ENCODE measurements at regions not wholly inside any gene's neighbourhood (a gene's known extent, or its start where the extent isn't known, plus 50 kb on each side); places are given as distances from the start of the nearest gene placed in this dataset.
"Not testable (repeated sequence)": the region's sequence is repeated elsewhere in the genome, so short reads cannot be mapped to it uniquely, and the experiment has no call there.

DNA sequence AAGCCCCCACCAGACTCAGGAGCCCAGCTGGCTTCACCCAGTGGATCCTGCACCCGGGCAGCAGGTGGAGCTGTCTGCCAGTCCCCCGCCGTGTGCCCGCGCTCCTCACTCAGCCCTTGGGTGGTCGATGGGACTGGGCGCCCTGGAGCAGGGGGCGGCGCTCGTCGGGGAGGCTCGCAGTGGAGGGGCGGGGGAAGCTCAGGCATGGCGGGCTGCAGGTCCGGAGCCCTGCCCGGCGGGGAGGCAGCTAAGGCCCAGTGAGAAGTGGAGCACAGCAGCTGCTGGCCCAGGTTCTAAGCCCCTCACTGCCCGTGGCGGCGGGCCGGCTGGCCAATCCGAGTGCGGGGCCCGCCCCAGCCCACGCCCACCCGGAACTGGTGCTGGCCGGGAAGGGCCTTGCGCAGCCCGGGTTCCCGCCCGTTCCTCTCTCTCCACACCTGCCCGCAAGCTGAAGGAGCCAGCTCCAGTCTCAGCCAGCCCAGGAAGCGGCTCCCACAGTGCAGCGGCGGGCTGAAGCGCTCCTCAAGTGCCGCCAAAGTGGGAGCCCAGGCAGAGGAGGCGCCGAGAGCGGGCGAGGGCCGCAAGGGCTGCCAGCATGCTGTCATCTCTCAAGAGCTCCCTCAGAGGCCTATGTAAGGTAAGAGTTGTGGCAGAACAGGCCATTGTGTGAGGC lies 1307.8 kb upstream of the TMEFF2 start:
- DNase-seq = no peak

GRCh38 chr2:193496786-193497185 lies 1302.1 kb upstream of the TMEFF2 start:
- DNase-seq = no peak

GRCh38 chr2:193482557-193482956 lies 1287.8 kb upstream of the TMEFF2 start:
- DNase-seq = no peak

- no peak for DNase-seq
These were observed 1285.5 kb upstream of the TMEFF2 start for GRCh38 chr2:193480187-193480586.

DNA sequence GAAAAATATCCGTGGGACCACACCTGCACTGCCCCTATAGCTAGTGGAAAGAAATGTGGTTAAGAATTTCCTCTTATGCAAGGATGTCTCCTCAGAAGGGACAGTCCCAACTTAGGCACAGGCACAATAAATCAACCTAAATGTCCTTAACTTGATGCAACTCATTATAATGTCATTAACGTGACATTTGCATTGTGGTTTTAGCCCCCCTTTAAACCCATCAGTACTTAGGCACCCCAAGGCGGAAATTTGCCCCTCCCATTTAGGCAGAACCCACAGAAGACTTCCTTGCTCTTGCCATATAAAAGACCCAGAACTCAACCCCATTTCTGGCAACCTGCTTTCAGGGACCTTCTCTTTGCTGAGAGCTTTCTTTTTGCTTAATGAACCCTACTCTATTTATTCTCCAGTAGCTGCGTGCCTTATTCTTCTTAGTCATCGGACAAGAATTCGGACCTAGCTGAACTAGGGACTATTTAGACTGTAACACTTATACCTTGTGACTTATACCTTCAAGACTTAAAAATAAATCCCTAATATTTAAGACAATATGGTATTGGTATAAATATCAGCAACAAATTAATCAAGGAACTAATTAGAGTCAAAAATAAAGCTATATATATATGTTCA lies 1281.6 kb upstream of the TMEFF2 start:
- no peak for DNase-seq

- DNase-seq = no peak
These were observed 1280.3 kb upstream of the TMEFF2 start for GRCh38 chr2:193475038-193475437.

DNA sequence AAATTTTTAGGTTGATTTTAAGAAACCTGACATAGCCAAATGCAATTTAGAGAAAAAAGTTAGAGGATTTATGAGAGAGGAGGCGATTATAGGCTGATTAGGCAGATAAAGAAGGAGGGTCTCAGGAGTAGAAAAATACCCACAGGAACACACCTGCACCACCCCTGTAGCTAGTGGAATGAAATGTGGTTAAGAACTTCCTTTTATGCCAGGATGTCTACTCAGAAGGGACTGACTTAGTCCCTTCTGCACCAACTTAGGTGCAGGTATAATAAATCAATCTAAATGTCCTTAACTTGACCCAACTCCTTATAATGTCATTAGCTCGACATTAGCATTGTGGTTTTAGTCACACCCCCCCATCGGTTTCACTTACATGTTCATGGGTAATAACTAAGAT lies 1274.5 kb upstream of the TMEFF2 start:
- DNase-seq = no peak

DNA sequence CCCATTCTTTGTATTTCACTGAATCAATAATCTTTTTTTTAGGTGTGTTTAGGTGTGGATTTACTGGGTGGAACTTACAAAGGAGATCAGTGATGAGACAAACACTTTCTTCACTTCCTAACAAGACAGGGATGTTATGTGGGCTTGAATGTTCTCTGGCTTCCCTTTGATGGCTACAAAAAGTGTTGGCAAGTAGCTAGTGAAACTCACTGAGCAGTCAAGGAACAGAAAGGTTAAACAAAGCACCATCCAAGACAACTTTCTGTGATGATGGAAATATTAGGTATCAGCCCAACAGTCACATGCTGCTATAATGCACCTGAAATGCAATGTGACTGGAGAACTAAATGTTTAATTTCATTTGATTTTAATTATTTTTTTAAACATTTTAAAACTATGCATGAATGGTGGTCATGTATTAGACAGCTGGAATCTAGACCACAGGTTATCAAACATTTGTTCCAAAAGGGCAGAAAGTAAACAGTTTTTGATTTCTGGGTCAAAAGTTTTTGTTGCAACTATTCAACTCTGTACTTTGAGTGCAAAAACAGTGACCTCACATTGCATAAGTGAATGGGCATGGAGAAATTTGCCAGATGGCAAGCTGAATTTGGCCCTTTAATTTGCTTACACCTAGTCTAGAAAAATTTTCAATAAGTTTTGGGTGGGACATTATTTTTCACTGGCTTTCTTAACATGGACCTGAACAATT lies 1272.7 kb upstream of the TMEFF2 start:
- no peak for DNase-seq

GRCh38 chr2:193463011-193463410 lies 1268.3 kb upstream of the TMEFF2 start:
- DNase-seq = peak; percentile 48

DNA sequence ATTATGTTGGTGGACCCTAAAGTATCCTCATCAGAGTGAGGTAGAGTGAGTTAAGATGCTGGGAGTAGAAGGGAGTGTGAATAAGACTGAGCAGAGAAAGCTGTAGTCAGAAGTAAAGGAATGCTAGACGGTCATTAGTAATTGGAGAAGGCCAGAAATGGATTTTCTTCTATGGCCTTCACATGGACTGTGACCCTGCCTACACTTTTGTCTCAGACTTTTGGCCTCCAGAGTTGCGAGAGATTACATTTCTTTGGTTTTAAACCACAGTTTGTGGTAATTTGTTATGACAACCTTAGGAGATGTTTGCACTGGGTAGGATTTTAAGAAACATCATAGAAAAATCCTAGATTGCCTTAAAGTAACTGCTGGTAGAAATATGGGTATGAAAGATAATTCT lies 1267.7 kb upstream of the TMEFF2 start:
- DNase-seq = peak; percentile 34

GRCh38 chr2:193461431-193461934 lies 1266.8 kb upstream of the TMEFF2 start:
- no peak for DNase-seq

GRCh38 chr2:193446967-193447366 lies 1252.2 kb upstream of the TMEFF2 start:
- DNase-seq = no peak

DNA sequence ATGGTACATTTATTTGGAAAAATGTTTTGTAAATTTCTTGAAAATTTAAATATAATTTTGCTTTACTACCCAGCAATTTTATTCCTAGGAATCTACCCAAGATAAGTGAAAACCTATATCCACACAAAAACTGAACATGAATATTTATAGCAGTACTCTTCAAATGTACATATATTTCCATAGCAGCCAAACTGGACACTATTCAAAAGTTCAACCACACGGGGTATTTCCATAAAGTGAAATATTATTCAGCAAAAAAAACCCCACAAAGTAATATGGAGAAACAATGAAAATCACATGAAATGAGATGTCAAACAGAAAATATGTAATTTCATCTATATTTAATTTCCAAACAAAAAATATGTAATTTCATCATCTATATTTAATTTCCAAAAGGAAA lies 1247.6 kb upstream of the TMEFF2 start:
- no peak for DNase-seq

- no peak for DNase-seq
These were observed 1233.6 kb upstream of the TMEFF2 start for GRCh38 chr2:193428336-193428818.

GRCh38 chr2:193412368-193412767 lies 1217.6 kb upstream of the TMEFF2 start:
- DNase-seq = not testable (repeated sequence)

- no peak for DNase-seq
These were observed 1215.2 kb upstream of the TMEFF2 start for GRCh38 chr2:193409951-193410350.

DNA sequence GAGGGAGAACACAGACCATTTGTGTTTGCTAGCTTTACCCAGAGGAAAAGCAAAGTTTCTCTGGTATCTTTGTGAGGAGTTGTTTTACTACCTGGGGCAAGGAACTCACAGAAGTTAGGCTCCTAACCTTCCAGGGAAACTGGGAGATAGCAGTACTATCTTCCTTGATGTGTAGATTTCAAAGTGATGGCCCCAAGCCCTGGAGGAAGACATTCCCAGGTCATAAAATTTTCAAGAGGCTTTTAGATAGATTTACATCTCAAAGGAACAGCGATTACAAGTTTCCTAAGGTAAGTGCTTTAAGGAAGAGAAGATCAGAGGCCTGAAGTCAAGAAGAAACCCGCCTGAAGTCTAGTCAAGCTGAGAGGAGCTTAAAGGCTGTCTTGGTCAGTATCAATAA lies 1187.8 kb upstream of the TMEFF2 start:
- DNase-seq = no peak

- DNase-seq = no peak
These were observed 1183.1 kb upstream of the TMEFF2 start for GRCh38 chr2:193377789-193378188.

DNA sequence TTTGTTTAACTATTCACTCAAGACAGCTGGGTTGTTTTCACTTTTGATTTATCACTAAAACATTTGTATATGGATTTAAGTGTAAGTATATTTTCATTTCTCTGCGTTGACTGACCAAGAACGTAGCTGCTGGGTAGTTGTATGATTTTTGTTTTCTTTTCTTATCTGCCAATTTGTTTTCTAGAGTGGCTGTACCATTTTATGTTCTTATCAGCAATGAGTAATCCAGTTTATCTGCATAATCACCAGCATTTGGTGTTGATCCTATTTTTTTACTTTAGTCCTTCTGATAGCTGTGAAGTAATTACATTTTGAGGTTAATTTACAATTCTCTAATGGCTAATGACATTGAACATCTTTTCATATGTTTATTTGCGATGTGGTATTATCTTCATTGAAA lies 1178.4 kb upstream of the TMEFF2 start:
- no peak for DNase-seq

DNA sequence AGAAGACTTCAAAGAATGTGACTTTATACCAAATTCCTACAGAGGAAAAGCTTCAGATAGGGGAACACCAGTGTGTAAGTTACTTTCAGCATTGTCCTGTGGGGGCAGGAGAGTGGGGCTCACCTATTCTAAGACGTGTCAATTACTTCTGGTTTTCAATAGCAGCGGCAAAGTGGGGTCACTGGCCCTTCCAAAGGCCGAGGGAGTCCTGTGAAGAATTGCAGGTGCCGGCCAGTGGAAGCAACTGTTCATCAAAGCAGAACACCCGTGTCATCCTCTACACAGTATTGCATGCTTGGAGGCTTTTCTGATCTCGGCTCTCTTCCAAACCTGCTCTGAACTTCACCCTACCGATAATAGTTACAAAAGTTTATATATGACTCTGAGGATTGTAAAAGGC lies 1176.5 kb upstream of the TMEFF2 start:
- DNase-seq = no peak

GRCh38 chr2:193368615-193369014 lies 1173.9 kb upstream of the TMEFF2 start:
- DNase-seq = no peak

- no peak for DNase-seq
These were observed 1162.8 kb upstream of the TMEFF2 start for GRCh38 chr2:193357508-193357907.

- DNase-seq = not testable (repeated sequence)
These were observed 1158.0 kb upstream of the TMEFF2 start for GRCh38 chr2:193352665-193353242.

- no peak for DNase-seq
These were observed 1155.8 kb upstream of the TMEFF2 start for GRCh38 chr2:193350509-193350908.
